22Rv1 (cell line): ENCODE measurements at regions not wholly inside any gene's neighbourhood (a gene's known extent, or its start where the extent isn't known, plus 50 kb on each side); places are given as distances from the start of the nearest gene placed in this dataset.

Experiments
- ZFX ChIP-seq: fragments of 450-650 bp; IDR thresholded peaks from 2 replicates; pipeline ENCODE4 v1.6.1; 2017; ENCODE audit warnings: antibody characterized with exemption, borderline replicate concordance
- TF ChIP-seq, protein P1 (sequence below): fragments of 450-650 bp; IDR thresholded peaks from 2 replicates; pipeline ENCODE4 v1.5.1; 2017; ENCODE audit warnings: mild to moderate bottlenecking

DNA sequence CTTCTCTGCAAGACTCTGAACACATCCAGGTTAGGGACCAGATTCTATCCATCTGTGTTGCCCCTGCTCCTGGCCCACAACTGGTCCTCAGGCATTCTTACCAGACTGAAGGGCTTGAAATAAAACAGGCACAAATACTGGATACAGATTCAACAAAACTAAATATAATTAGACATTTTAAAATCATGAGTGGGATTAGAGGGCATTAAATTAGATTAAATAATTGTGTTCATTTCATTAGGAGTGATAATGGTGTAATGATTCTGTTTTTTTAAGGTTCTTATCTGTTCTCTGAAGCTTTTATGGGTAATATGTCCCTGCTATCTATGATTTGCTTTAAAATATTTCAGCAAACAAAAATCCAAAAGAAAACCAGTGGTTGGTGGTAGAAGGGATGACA is 226.5 kb downstream of the IRS1 start:
- TF ChIP-seq, protein P1, sequence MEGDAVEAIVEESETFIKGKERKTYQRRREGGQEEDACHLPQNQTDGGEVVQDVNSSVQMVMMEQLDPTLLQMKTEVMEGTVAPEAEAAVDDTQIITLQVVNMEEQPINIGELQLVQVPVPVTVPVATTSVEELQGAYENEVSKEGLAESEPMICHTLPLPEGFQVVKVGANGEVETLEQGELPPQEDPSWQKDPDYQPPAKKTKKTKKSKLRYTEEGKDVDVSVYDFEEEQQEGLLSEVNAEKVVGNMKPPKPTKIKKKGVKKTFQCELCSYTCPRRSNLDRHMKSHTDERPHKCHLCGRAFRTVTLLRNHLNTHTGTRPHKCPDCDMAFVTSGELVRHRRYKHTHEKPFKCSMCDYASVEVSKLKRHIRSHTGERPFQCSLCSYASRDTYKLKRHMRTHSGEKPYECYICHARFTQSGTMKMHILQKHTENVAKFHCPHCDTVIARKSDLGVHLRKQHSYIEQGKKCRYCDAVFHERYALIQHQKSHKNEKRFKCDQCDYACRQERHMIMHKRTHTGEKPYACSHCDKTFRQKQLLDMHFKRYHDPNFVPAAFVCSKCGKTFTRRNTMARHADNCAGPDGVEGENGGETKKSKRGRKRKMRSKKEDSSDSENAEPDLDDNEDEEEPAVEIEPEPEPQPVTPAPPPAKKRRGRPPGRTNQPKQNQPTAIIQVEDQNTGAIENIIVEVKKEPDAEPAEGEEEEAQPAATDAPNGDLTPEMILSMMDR = no peak
- TF ChIP-seq ZFX = no peak
